Smooth muscle cell (in vitro differentiated cells): ENCODE measurements at regions not wholly inside any gene's neighbourhood (a gene's known extent, or its start where the extent isn't known, plus 50 kb on each side); places are given as distances from the start of the nearest gene placed in this dataset.
"Not testable (repeated sequence)": the region's sequence is repeated elsewhere in the genome, so short reads cannot be mapped to it uniquely, and the experiment has no call there.

Experiments used
- DNase-seq: peaks from one replicate; lab custom pipeline; 2025; ENCODE audit not compliant: unreplicated experiment; lab: John Stamatoyannopoulos, UW
- H2AFZ ChIP-seq: fragments of 200-600 bp; sonication (generic); 2 replicates; pipeline ENCODE4 v1.6.0; 2016; ENCODE audit warnings: antibody characterized with exemption, low read depth, mild to moderate bottlenecking
- H3F3A ChIP-seq: fragments of 200-600 bp; sonication (generic); 2 replicates; pipeline ENCODE4 v1.6.0; 2017; ENCODE audit warnings: antibody characterized with exemption, low read depth
- H3K27ac ChIP-seq: fragments of 200-600 bp; sonication (generic); 2 replicates; pipeline ENCODE4 v1.5.1; 2016; ENCODE audit warnings: low read depth, mild to moderate bottlenecking
- H3K27me3 ChIP-seq: fragments of 200-600 bp; sonication (generic); 2 replicates; pipeline ENCODE4 v1.6.1; 2016; ENCODE audit warnings: low read depth, mild to moderate bottlenecking
- H3K36me3 ChIP-seq: fragments of 200-600 bp; sonication (generic); 2 replicates; pipeline ENCODE4 v1.5.1; 2016; ENCODE audit warnings: low read depth
- H3K4me1 ChIP-seq: fragments of 200-600 bp; sonication (generic); 2 replicates; pipeline ENCODE4 v1.5.1; 2016; ENCODE audit warnings: low read depth
- H3K4me2 ChIP-seq: fragments of 200-600 bp; sonication (generic); 2 replicates; pipeline ENCODE4 v1.6.0; 2016; ENCODE audit warnings: mild to moderate bottlenecking
- H3K4me3 ChIP-seq: fragments of 200-600 bp; sonication (generic); 2 replicates; pipeline ENCODE4 v1.5.1; 2016; ENCODE audit warnings: mild to moderate bottlenecking
- H3K79me2 ChIP-seq: fragments of 200-600 bp; sonication (generic); 2 replicates; pipeline ENCODE4 v1.6.0; 2016; ENCODE audit warnings: low read depth, mild to moderate bottlenecking
- H3K9ac ChIP-seq: fragments of 200-600 bp; sonication (generic); 2 replicates; pipeline ENCODE4 v1.6.0; 2016; ENCODE audit warnings: low read depth
- H3K9me3 ChIP-seq: fragments of 200-600 bp; sonication (generic); replicated peaks from 2 replicates; pipeline ENCODE4 v1.5.1; 2016; ENCODE audit warnings: low read depth
- H4K20me1 ChIP-seq: fragments of 200-600 bp; sonication (generic); 2 replicates; pipeline ENCODE4 v1.6.0; 2016; ENCODE audit warnings: low read depth
- WGBS: methylation state at CpG from one replicate; pipeline ENCODE4 v1.1.7; 2016; ENCODE audit warnings: low lambda C conversion rate; 5-methylcytosine and 5-hydroxymethylcytosine counted together
- TF ChIP-seq, protein P1 (sequence below): fragments of 200-600 bp; sonication (generic); IDR thresholded peaks from 2 replicates; pipeline ENCODE4 v1.5.1; 2017; ENCODE audit warnings: borderline replicate concordance, mild to moderate bottlenecking, antibody characterized with exemption; ENCODE audit not compliant: insufficient read depth, poor library complexity, severe bottlenecking

DNA sequence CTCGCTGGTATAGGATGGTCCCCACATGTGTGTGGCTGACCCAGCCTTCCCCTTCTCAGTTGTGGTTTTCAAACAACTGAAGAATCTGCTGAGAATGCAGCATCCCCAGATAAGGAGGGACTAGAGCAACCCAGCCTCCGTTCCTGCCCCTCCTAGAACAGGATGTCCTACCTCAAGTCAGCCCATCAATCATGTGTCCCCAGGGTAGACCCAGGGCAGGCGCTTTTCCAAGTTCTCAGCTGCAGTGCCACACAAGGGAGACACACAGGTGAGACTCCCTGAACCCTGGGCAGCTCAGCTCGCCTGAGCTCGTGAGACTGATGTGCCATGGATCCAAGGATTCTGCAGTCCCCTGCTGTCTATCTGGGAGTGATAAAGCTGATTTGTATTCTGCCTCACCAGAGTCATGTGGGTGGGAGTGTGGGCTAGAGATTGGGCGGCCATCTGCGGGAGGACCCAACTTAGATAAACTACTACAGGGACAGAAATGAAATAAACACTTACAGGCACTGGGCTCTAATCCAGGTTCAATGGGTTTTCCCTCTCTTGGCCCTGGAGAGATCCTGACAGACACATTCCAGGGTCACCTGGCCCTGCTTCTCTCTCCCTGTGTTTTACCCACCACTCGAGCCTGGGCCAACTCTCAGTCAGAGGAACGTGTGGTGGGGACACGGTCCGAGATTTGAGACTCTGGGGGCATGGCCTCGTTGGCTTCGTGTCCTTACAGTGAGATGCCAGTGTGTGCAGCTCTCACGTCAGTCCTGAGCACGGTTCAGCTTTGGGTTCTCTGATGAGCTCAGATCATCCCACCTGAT, 303.5 kb upstream of the SFSWAP start:
- no peak overlapping the region for H3K9ac ChIP-seq
- 76% methylated on average over 15 of the region's 15 CpGs for WGBS
- H3K4me2 ChIP-seq, result no peak overlapping the region
- no peak for DNase-seq
- TF ChIP-seq, protein P1, sequence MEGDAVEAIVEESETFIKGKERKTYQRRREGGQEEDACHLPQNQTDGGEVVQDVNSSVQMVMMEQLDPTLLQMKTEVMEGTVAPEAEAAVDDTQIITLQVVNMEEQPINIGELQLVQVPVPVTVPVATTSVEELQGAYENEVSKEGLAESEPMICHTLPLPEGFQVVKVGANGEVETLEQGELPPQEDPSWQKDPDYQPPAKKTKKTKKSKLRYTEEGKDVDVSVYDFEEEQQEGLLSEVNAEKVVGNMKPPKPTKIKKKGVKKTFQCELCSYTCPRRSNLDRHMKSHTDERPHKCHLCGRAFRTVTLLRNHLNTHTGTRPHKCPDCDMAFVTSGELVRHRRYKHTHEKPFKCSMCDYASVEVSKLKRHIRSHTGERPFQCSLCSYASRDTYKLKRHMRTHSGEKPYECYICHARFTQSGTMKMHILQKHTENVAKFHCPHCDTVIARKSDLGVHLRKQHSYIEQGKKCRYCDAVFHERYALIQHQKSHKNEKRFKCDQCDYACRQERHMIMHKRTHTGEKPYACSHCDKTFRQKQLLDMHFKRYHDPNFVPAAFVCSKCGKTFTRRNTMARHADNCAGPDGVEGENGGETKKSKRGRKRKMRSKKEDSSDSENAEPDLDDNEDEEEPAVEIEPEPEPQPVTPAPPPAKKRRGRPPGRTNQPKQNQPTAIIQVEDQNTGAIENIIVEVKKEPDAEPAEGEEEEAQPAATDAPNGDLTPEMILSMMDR, result no peak
- H3F3A ChIP-seq, result no peaks in the 10 kb centered on the region
- H3K4me3 ChIP-seq, result no peak overlapping the region
- H3K27ac ChIP-seq, result no peak overlapping the region
- no peaks in the 10 kb centered on the region for H3K79me2 ChIP-seq
- no peaks in the 10 kb centered on the region for H3K9me3 ChIP-seq
- H3K27me3 ChIP-seq, result no peaks in the 10 kb centered on the region
- H4K20me1 ChIP-seq, result no peaks in the 10 kb centered on the region
- no peaks in the 10 kb centered on the region for H3K4me1 ChIP-seq
- H3K36me3 ChIP-seq, result no peaks in the 10 kb centered on the region
- no peak overlapping the region for H2AFZ ChIP-seq

DNA sequence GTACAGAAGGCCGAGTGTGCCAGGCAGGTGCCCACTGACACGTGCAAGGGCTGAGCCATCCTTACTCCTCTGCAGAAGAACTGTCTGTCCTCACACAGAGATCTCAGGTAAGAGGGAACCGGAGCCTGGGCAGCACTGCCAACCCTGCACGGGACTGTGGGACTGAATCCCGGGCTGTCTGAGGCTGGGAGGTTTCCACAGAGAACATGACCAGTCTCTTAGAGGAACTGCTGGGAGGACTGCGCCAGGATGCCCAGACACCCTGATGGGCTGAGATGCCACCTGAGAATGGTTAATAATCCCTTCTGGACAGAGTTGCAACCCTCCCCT, 302.9 kb upstream of the SFSWAP start:
- no peaks in the 10 kb centered on the region for H4K20me1 ChIP-seq
- no peaks in the 10 kb centered on the region for H3K9me3 ChIP-seq
- no peaks in the 10 kb centered on the region for H3K4me1 ChIP-seq
- no peak overlapping the region for H3K4me2 ChIP-seq
- no peak overlapping the region for H3K27ac ChIP-seq
- DNase-seq, result no peak
- 86% methylated on average over 6 of the region's 6 CpGs for WGBS
- no peak overlapping the region for H3K9ac ChIP-seq
- no peak overlapping the region for H2AFZ ChIP-seq
- H3K4me3 ChIP-seq, result no peak overlapping the region
- no peaks in the 10 kb centered on the region for H3K79me2 ChIP-seq
- H3K36me3 ChIP-seq, result no peaks in the 10 kb centered on the region
- TF ChIP-seq, protein P1, result no peak
- H3F3A ChIP-seq, result no peaks in the 10 kb centered on the region
- no peaks in the 10 kb centered on the region for H3K27me3 ChIP-seq

DNA sequence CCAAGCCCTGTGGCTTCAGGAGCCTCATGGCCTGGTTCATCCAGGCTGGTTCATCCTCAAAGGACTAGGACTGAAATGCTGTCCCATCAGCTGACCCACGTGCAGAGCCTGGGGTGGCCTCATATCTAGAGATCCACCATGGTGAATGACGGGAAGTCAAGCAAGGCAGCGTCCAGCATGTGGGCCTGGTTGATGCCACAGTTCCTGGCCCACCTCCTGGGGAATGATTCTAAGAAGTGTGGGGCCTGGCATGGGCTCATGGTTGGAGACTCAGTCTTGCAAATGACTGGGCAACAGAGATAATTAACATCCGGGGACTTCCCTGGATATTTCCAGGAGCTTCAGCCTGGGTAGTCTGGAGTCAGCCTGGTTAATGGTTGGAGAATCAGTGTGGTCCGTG, 302.4 kb upstream of the SFSWAP start:
- Histone ChIP-seq H3F3A (no peaks in the 10 kb centered on the region), H4K20me1 (no peaks in the 10 kb centered on the region), H3K4me2 (no peak overlapping the region), H3K27me3 (no peaks in the 10 kb centered on the region), H3K9ac (no peak overlapping the region), H3K79me2 (no peaks in the 10 kb centered on the region), H3K27ac (no peak overlapping the region), H2AFZ (no peak overlapping the region), H3K9me3 (no peaks in the 10 kb centered on the region), H3K4me3 (no peak overlapping the region), H3K4me1 (no peaks in the 10 kb centered on the region), H3K36me3 (no peaks in the 10 kb centered on the region)
- no peak for DNase-seq
- TF ChIP-seq, protein P1, result no peak
- whole genome bisulfite sequencing, result 73% methylated on average over 5 of the region's 5 CpGs

DNA sequence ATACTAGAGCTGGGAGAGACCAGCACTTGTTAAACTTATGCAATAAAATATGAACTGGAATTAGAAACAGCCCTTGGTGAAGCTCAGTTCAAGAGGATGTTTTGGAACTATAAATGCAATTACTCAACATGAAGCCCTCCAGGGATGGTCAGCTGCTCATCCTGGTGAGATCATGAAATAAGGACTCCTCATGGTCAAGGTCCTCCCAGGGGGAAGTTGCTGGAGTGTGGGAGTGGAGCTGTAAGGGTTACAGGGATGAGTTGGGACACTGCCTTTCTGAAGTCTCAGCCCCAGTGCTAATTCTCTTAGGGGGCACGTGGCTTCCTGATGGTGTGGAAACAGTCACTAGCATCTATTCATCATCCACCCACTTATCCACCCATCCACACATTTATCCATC, 301.7 kb upstream of the SFSWAP start:
- Histone ChIP-seq H2AFZ (no peak overlapping the region), H3K4me1 (no peaks in the 10 kb centered on the region), H3K4me2 (no peak overlapping the region), H4K20me1 (no peaks in the 10 kb centered on the region), H3K9ac (no peak overlapping the region), H3K79me2 (no peaks in the 10 kb centered on the region), H3K36me3 (no peaks in the 10 kb centered on the region), H3K9me3 (no peaks in the 10 kb centered on the region), H3F3A (no peaks in the 10 kb centered on the region), H3K27me3 (no peaks in the 10 kb centered on the region), H3K27ac (no peak overlapping the region), H3K4me3 (no peak overlapping the region)
- TF ChIP-seq, protein P1, result no peak
- WGBS, result 70% methylated on average over 1 of the region's 1 CpG
- no peak for DNase-seq

DNA sequence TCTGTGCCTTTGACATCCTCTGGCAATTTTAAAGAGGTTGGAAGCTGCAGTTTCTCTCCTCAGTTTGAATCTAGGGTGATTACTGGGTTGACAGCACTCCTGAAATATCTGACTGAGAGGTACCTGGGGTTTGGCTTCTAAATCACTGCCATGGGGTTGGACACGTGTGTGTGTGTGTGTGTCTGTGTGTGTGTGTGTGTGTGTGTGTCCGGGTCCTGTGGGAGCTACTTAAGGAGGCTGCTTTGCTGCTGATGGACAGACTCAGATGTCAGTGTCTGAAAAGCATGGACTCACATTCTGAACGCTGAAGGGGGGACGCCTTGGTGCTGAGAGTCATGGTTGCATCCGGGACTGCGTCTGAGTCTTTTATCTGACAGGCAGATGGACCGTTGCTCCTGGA, 299.1 kb upstream of the SFSWAP start:
- H4K20me1 ChIP-seq, H3K27me3 ChIP-seq, H3K9me3 ChIP-seq, H3K9ac ChIP-seq, H2AFZ ChIP-seq, H3K4me2 ChIP-seq, H3K4me3 ChIP-seq, H3F3A ChIP-seq, H3K36me3 ChIP-seq, H3K79me2 ChIP-seq, H3K27ac ChIP-seq, DNase-seq, H3K4me1 ChIP-seq: not testable (repeated sequence)
- WGBS, result 81% methylated on average over 7 of the region's 7 CpGs
